SW480 (cell line): ENCODE measurements at regions not wholly inside any gene's neighbourhood (a gene's known extent, or its start where the extent isn't known, plus 50 kb on each side); places are given as distances from the start of the nearest gene placed in this dataset.

Experiments used
- DNase-seq: peaks from one replicate; pipeline ENCODE4 v3.0.0-alpha.2; 2016; ENCODE audit warnings: low spot score

- no peak for DNase-seq
Measured at GRCh38 chr10:3426190-3426845, 253.7 kb upstream of the PITRM1 start.

- no peak for DNase-seq
Measured at GRCh38 chr10:3425716-3426115, 253.1 kb upstream of the PITRM1 start.

- no peak for DNase-seq
Measured at GRCh38 chr10:3425261-3425660, 252.7 kb upstream of the PITRM1 start.

GRCh38 chr10:3424111-3424851 lies 251.7 kb upstream of the PITRM1 start:
- DNase-seq, result peak; percentile 16

- DNase-seq, result no peak
Measured at GRCh38 chr10:3423384-3423783, 250.8 kb upstream of the PITRM1 start.

GRCh38 chr10:3422282-3422681 lies 249.7 kb upstream of the PITRM1 start:
- no peak for DNase-seq

- no peak for DNase-seq
Measured at GRCh38 chr10:3421537-3422257, 249.1 kb upstream of the PITRM1 start.

- no peak for DNase-seq
Measured at GRCh38 chr10:3420527-3421469, 248.2 kb upstream of the PITRM1 start.

- no peak for DNase-seq
Measured at GRCh38 chr10:3419719-3420495, 247.3 kb upstream of the PITRM1 start.

GRCh38 chr10:3418926-3419325 lies 246.3 kb upstream of the PITRM1 start:
- DNase-seq, result no peak

GRCh38 chr10:3418041-3418754 lies 245.6 kb upstream of the PITRM1 start:
- DNase-seq, result no peak

- no peak for DNase-seq
Measured at GRCh38 chr10:3417096-3417495, 244.5 kb upstream of the PITRM1 start.

GRCh38 chr10:3415878-3416605 lies 243.5 kb upstream of the PITRM1 start:
- DNase-seq, result no peak

GRCh38 chr10:3415038-3415736 lies 242.6 kb upstream of the PITRM1 start:
- no peak for DNase-seq

GRCh38 chr10:3414667-3415023 lies 242.1 kb upstream of the PITRM1 start:
- DNase-seq, result no peak

- DNase-seq, result no peak
Measured at GRCh38 chr10:3413937-3414666, 241.5 kb upstream of the PITRM1 start.

- no peak for DNase-seq
Measured at GRCh38 chr10:3412646-3413045, 240.1 kb upstream of the PITRM1 start.

GRCh38 chr10:3412071-3412582 lies 239.5 kb upstream of the PITRM1 start:
- no peak for DNase-seq
